WTC11 (cell line): ENCODE measurements at regions not wholly inside any gene's neighbourhood (a gene's known extent, or its start where the extent isn't known, plus 50 kb on each side); places are given as distances from the start of the nearest gene placed in this dataset.

ENCODE experiments used
- ATAC-seq: fragments of 200-7000 bp; cut with Tn5 transposase; 2 replicates; pipeline ENCODE4 v1.10.0; 2021; ENCODE audit warnings: mild to moderate bottlenecking, moderate library complexity
- CTCF ChIA-PET: fragments of 300-600 bp; sonication (Branson Sonifier 250); formaldehyde crosslinking; loops from one replicate; lab custom pipeline; 2021; ENCODE audit warnings: antibody characterized with exemption; lab: Charles Lee
- POLR2A ChIA-PET: fragments of 350-600 bp; sonication (Branson Sonifier 250); formaldehyde crosslinking; loops from one replicate; lab custom pipeline; 2021; ENCODE audit warnings: antibody characterized with exemption; lab: Charles Lee
- DNase-seq: peaks from one replicate; pipeline ENCODE4 v3.0.0; 2021; ENCODE audit warnings: low spot score
- H3K27ac Mint-ChIP-seq: 2 replicates; pipeline ENCODE4 v1.8.0; 2021; ENCODE audit warnings: mixed read lengths
- H3K27me3 Mint-ChIP-seq: 2 replicates; pipeline ENCODE4 v1.8.0; 2021; ENCODE audit warnings: low read depth, mild to moderate bottlenecking, moderate library complexity, mixed read lengths
- H3K36me3 Mint-ChIP-seq: 2 replicates; pipeline ENCODE4 v1.8.0; 2021; ENCODE audit warnings: mixed read lengths
- H3K4me1 Mint-ChIP-seq: 2 replicates; pipeline ENCODE4 v1.8.0; 2022; ENCODE audit warnings: mixed read lengths
- H3K4me3 Mint-ChIP-seq: 2 replicates; pipeline ENCODE4 v1.8.0; 2021; ENCODE audit warnings: mild to moderate bottlenecking, moderate library complexity, mixed read lengths
- H3K9me3 Mint-ChIP-seq: 2 replicates; pipeline ENCODE4 v1.8.0; 2021; ENCODE audit warnings: mixed read lengths
- ATF1 ChIP-seq: sonication (generic); formaldehyde crosslinking; IDR thresholded peaks from 2 replicates; pipeline ENCODE4 v1.8.1; 2023; ENCODE audit warnings: mild to moderate bottlenecking, moderate library complexity, missing genetic modification reagents
- CBFB ChIP-seq: sonication (generic); formaldehyde crosslinking; IDR thresholded peaks from 2 replicates; pipeline ENCODE4 v1.8.1; 2022; ENCODE audit warnings: mild to moderate bottlenecking, low read depth, missing genetic modification reagents
- CREM ChIP-seq: sonication (generic); formaldehyde crosslinking; IDR thresholded peaks from 2 replicates; pipeline ENCODE4 v1.8.1; 2022; ENCODE audit warnings: mild to moderate bottlenecking, missing genetic modification reagents, moderate library complexity
- EMX1 ChIP-seq: fragments of 250-450 bp; sonication (Bioruptor Pico); IDR thresholded peaks from 2 replicates; pipeline ENCODE4 v1.8.0; 2021; ENCODE audit warnings: mild to moderate bottlenecking
- MXD4 ChIP-seq: fragments of 250-450 bp; sonication (Bioruptor Pico); IDR thresholded peaks from 2 replicates; pipeline ENCODE4 v1.8.0; 2021; ENCODE audit warnings: mild to moderate bottlenecking, moderate library complexity, borderline replicate concordance
- NFATC4 ChIP-seq: fragments of 250-450 bp; sonication (Bioruptor Pico); IDR thresholded peaks from 2 replicates; pipeline ENCODE4 v1.9.0; 2021; ENCODE audit warnings: mild to moderate bottlenecking
- RELA ChIP-seq: sonication (generic); formaldehyde crosslinking; IDR thresholded peaks from 2 replicates; pipeline ENCODE4 v1.8.1; 2022; ENCODE audit warnings: missing genetic modification reagents, mild to moderate bottlenecking, borderline replicate concordance
- SMAD4 ChIP-seq: sonication (generic); formaldehyde crosslinking; IDR thresholded peaks from 2 replicates; pipeline ENCODE4 v1.8.0; 2022; ENCODE audit warnings: mild to moderate bottlenecking, missing genetic modification reagents
- SOX15 ChIP-seq: fragments of 250-450 bp; sonication (Bioruptor Pico); IDR thresholded peaks from 2 replicates; pipeline ENCODE4 v1.9.0; 2021; ENCODE audit warnings: mild to moderate bottlenecking
- ZNF138 ChIP-seq: sonication (generic); formaldehyde crosslinking; conservative IDR thresholded peaks from 2 replicates; pipeline ENCODE4 v1.8.1; 2022; ENCODE audit warnings: mild to moderate bottlenecking, moderate library complexity, missing genetic modification reagents
- ZNF219 ChIP-seq: sonication (generic); formaldehyde crosslinking; IDR thresholded peaks from 2 replicates; pipeline ENCODE4 v1.8.0; 2023; ENCODE audit warnings: missing genetic modification reagents, mild to moderate bottlenecking, borderline replicate concordance
- ZNF317 ChIP-seq: sonication (generic); formaldehyde crosslinking; IDR thresholded peaks from 2 replicates; pipeline ENCODE4 v1.8.1; 2023; ENCODE audit warnings: low read depth, mild to moderate bottlenecking, moderate library complexity, missing genetic modification reagents, borderline replicate concordance
- TF ChIP-seq, protein P1 (sequence below): sonication (generic); formaldehyde crosslinking; IDR thresholded peaks from 2 replicates; pipeline ENCODE4 v1.8.0; 2022; ENCODE audit warnings: missing genetic modification reagents
- TF ChIP-seq, protein P2 (sequence below): sonication (generic); formaldehyde crosslinking; IDR thresholded peaks from 2 replicates; pipeline ENCODE4 v1.8.0; 2022; ENCODE audit warnings: mild to moderate bottlenecking, missing genetic modification reagents
- TF ChIP-seq, protein P3 (sequence below): sonication (generic); formaldehyde crosslinking; IDR thresholded peaks from 2 replicates; pipeline ENCODE4 v1.8.1; 2023; ENCODE audit warnings: mild to moderate bottlenecking, moderate library complexity, missing genetic modification reagents
- TF ChIP-seq, protein P4 (sequence below): fragments of 250-450 bp; sonication (Bioruptor Pico); IDR thresholded peaks from 2 replicates; pipeline ENCODE4 v1.9.0; 2021; ENCODE audit warnings: mild to moderate bottlenecking
- TF ChIP-seq, protein P5 (sequence below): sonication (generic); formaldehyde crosslinking; IDR thresholded peaks from 2 replicates; pipeline ENCODE4 v1.8.1; 2022; ENCODE audit warnings: low read depth, missing genetic modification reagents, borderline replicate concordance
- TF ChIP-seq, protein P6 (sequence below): sonication (generic); formaldehyde crosslinking; IDR thresholded peaks from 2 replicates; pipeline ENCODE4 v1.8.0; 2022; ENCODE audit warnings: mild to moderate bottlenecking, missing genetic modification reagents
- TF ChIP-seq, protein P7 (sequence below): sonication (generic); formaldehyde crosslinking; IDR thresholded peaks from 2 replicates; pipeline ENCODE4 v1.8.0; 2022; ENCODE audit warnings: mild to moderate bottlenecking, missing genetic modification reagents
- TF ChIP-seq, protein P8 (sequence below): sonication (generic); formaldehyde crosslinking; IDR thresholded peaks from 2 replicates; pipeline ENCODE4 v1.8.1; 2023; ENCODE audit warnings: mild to moderate bottlenecking, missing genetic modification reagents

DNA sequence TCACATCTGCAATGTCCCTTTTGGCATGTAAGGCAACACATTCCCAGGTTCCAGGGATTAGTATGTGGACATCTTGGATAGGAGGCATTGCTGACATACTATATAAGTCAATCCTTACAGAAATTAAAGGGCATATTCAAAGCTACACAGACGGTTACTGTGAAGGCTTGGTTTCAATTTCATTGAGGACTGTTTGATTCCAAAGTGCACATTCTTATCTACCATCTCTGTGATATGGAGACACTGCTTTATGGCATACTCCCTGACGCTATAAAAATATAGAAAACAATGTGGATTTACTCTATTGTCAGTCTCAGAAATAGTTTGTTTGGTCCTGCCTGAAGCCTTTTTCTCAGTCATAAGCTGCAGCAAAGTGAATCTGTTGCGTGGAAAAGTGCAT, 1486.7 kb downstream of the FAM181B start:
- no peaks in the 10 kb centered on the region for H3K4me1 Mint-ChIP-seq
- ChIA-PET CTCF (no interaction called here), POLR2A (no interaction called here)
- no peak for DNase-seq
- H3K27me3 Mint-ChIP-seq = no peaks in the 10 kb centered on the region
- no peaks in the 10 kb centered on the region for H3K9me3 Mint-ChIP-seq
- no peak for ATAC-seq
- H3K36me3 Mint-ChIP-seq = no peaks in the 10 kb centered on the region
- TF ChIP-seq RELA (CRISPR knock-in tag) = no peak
- TF ChIP-seq, protein P1, sequence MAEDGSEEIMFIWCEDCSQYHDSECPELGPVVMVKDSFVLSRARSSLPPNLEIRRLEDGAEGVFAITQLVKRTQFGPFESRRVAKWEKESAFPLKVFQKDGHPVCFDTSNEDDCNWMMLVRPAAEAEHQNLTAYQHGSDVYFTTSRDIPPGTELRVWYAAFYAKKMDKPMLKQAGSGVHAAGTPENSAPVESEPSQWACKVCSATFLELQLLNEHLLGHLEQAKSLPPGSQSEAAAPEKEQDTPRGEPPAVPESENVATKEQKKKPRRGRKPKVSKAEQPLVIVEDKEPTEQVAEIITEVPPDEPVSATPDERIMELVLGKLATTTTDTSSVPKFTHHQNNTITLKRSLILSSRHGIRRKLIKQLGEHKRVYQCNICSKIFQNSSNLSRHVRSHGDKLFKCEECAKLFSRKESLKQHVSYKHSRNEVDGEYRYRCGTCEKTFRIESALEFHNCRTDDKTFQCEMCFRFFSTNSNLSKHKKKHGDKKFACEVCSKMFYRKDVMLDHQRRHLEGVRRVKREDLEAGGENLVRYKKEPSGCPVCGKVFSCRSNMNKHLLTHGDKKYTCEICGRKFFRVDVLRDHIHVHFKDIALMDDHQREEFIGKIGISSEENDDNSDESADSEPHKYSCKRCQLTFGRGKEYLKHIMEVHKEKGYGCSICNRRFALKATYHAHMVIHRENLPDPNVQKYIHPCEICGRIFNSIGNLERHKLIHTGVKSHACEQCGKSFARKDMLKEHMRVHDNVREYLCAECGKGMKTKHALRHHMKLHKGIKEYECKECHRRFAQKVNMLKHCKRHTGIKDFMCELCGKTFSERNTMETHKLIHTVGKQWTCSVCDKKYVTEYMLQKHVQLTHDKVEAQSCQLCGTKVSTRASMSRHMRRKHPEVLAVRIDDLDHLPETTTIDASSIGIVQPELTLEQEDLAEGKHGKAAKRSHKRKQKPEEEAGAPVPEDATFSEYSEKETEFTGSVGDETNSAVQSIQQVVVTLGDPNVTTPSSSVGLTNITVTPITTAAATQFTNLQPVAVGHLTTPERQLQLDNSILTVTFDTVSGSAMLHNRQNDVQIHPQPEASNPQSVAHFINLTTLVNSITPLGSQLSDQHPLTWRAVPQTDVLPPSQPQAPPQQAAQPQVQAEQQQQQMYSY = no peak
- TF ChIP-seq, protein P2, sequence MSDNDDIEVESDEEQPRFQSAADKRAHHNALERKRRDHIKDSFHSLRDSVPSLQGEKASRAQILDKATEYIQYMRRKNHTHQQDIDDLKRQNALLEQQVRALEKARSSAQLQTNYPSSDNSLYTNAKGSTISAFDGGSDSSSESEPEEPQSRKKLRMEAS = no peak
- TF ChIP-seq, protein P3, sequence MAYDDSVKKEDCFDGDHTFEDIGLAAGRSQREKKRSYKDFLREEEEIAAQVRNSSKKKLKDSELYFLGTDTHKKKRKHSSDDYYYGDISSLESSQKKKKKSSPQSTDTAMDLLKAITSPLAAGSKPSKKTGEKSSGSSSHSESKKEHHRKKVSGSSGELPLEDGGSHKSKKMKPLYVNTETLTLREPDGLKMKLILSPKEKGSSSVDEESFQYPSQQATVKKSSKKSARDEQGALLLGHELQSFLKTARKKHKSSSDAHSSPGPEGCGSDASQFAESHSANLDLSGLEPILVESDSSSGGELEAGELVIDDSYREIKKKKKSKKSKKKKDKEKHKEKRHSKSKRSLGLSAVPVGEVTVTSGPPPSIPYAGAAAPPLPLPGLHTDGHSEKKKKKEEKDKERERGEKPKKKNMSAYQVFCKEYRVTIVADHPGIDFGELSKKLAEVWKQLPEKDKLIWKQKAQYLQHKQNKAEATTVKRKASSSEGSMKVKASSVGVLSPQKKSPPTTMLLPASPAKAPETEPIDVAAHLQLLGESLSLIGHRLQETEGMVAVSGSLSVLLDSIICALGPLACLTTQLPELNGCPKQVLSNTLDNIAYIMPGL (CRISPR knock-in tag) = no peak
- TF ChIP-seq ZNF219 = no peak
- TF ChIP-seq, protein P4, sequence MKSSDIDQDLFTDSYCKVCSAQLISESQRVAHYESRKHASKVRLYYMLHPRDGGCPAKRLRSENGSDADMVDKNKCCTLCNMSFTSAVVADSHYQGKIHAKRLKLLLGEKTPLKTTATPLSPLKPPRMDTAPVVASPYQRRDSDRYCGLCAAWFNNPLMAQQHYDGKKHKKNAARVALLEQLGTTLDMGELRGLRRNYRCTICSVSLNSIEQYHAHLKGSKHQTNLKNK (CRISPR knock-in tag) = no peak
- no peak for TF ChIP-seq EMX1 (CRISPR knock-in tag)
- TF ChIP-seq, protein P5, sequence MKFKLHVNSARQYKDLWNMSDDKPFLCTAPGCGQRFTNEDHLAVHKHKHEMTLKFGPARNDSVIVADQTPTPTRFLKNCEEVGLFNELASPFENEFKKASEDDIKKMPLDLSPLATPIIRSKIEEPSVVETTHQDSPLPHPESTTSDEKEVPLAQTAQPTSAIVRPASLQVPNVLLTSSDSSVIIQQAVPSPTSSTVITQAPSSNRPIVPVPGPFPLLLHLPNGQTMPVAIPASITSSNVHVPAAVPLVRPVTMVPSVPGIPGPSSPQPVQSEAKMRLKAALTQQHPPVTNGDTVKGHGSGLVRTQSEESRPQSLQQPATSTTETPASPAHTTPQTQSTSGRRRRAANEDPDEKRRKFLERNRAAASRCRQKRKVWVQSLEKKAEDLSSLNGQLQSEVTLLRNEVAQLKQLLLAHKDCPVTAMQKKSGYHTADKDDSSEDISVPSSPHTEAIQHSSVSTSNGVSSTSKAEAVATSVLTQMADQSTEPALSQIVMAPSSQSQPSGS (CRISPR knock-in tag) = no peak
- TF ChIP-seq, protein P6, sequence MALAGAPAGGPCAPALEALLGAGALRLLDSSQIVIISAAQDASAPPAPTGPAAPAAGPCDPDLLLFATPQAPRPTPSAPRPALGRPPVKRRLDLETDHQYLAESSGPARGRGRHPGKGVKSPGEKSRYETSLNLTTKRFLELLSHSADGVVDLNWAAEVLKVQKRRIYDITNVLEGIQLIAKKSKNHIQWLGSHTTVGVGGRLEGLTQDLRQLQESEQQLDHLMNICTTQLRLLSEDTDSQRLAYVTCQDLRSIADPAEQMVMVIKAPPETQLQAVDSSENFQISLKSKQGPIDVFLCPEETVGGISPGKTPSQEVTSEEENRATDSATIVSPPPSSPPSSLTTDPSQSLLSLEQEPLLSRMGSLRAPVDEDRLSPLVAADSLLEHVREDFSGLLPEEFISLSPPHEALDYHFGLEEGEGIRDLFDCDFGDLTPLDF = no peak
- TF ChIP-seq, protein P7, sequence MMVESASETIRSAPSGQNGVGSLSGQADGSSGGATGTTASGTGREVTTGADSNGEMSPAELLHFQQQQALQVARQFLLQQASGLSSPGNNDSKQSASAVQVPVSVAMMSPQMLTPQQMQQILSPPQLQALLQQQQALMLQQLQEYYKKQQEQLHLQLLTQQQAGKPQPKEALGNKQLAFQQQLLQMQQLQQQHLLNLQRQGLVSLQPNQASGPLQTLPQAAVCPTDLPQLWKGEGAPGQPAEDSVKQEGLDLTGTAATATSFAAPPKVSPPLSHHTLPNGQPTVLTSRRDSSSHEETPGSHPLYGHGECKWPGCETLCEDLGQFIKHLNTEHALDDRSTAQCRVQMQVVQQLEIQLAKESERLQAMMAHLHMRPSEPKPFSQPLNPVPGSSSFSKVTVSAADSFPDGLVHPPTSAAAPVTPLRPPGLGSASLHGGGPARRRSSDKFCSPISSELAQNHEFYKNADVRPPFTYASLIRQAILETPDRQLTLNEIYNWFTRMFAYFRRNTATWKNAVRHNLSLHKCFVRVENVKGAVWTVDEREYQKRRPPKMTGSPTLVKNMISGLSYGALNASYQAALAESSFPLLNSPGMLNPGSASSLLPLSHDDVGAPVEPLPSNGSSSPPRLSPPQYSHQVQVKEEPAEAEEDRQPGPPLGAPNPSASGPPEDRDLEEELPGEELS (CRISPR knock-in tag) = no peak
- H3K4me3 Mint-ChIP-seq = no peak overlapping the region
- H3K27ac Mint-ChIP-seq = no peak overlapping the region

DNA sequence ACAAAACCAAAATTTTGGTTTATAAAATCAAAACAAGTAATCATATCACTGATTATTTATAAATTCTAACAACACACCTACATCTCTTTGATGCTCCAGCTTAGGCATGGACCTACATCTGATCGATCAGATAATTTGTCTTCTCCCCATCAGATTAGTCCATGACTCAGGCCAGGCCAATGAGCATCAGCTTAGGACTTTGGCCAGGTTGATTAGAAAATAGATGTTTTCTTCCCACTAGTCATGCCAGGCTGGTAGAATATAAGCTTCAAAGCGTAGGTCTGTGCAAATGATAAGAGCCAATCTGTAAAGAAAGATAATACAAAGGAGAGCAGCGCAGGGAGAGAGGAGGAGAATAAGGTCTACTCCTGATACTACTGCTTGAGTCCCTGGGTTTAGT, 1487.9 kb downstream of the FAM181B start:
- no peaks in the 10 kb centered on the region for H3K9me3 Mint-ChIP-seq
- no peak overlapping the region for H3K27ac Mint-ChIP-seq
- no peaks in the 10 kb centered on the region for H3K36me3 Mint-ChIP-seq
- DNase-seq = no peak
- no peaks in the 10 kb centered on the region for H3K27me3 Mint-ChIP-seq
- CTCF ChIA-PET = no interaction called here
- no peak for ATAC-seq
- H3K4me3 Mint-ChIP-seq = no peak overlapping the region
- TF ChIP-seq, protein P8, sequence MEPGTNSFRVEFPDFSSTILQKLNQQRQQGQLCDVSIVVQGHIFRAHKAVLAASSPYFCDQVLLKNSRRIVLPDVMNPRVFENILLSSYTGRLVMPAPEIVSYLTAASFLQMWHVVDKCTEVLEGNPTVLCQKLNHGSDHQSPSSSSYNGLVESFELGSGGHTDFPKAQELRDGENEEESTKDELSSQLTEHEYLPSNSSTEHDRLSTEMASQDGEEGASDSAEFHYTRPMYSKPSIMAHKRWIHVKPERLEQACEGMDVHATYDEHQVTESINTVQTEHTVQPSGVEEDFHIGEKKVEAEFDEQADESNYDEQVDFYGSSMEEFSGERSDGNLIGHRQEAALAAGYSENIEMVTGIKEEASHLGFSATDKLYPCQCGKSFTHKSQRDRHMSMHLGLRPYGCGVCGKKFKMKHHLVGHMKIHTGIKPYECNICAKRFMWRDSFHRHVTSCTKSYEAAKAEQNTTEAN (CRISPR knock-in tag) = no peak
- TF ChIP-seq EMX1 (CRISPR knock-in tag) (no peak), ZNF317 (no peak), SMAD4 (CRISPR knock-in tag) (no peak), CREM (CRISPR knock-in tag) (no peak), ZNF138 (CRISPR knock-in tag) (no peak), CBFB (CRISPR knock-in tag) (no peak), ATF1 (CRISPR knock-in tag) (no peak), MXD4 (CRISPR knock-in tag) (no peak), NFATC4 (CRISPR knock-in tag) (no peak), SOX15 (CRISPR knock-in tag) (no peak)
- TF ChIP-seq, protein P2 = no peak
- TF ChIP-seq, protein P3 (CRISPR knock-in tag) = no peak
- TF ChIP-seq, all 79 proteins: peak for 0
- H3K4me1 Mint-ChIP-seq = no peaks in the 10 kb centered on the region
- POLR2A ChIA-PET = no interaction called here
